CD4-positive, CD25-positive, alpha-beta regulatory T cell (primary cell): ENCODE measurements at regions not wholly inside any gene's neighbourhood (a gene's known extent, or its start where the extent isn't known, plus 50 kb on each side); places are given as distances from the start of the nearest gene placed in this dataset.
A peak's percentile ranks its signal among the peaks of the same experiment; 100 is the strongest.
"Not testable (repeated sequence)": the region's sequence is repeated elsewhere in the genome, so short reads cannot be mapped to it uniquely, and the experiment has no call there.

Source experiments
- ATAC-seq, 2 donors: fragments of 150-1000 bp; cut with Tn5 transposase; one replicate each; pipeline ENCODE4 v1.10.0; 2021; ENCODE audit warnings: low read depth in 2 of 2, moderate number of reproducible peaks in 2 of 2, moderate library complexity in 1 of 2
- DNase-seq, 3 donors: peaks; one replicate each; pipeline versions ENCODE4 v3.0.0 to v3.0.0-alpha.2; 2012 to 2022; ENCODE audit warnings: mixed read lengths in 1 of 3
- H3K27ac ChIP-seq: one replicate; pipeline ENCODE4 v1.7.0; 2013; ENCODE audit warnings: mild to moderate bottlenecking, low read length; ENCODE audit not compliant: insufficient read depth, poor library complexity, severe bottlenecking
- H3K27me3 ChIP-seq: one replicate; pipeline ENCODE4 v1.7.0; 2013; ENCODE audit warnings: low read length; ENCODE audit not compliant: control insufficient read depth, insufficient read depth
- H3K36me3 ChIP-seq: one replicate; pipeline ENCODE4 v1.7.0; 2013; ENCODE audit warnings: mild to moderate bottlenecking, low read length, moderate library complexity; ENCODE audit not compliant: control insufficient read depth, insufficient read depth
- H3K4me1 ChIP-seq: 2 replicates; pipeline ENCODE4 v1.7.0; 2013; ENCODE audit warnings: mild to moderate bottlenecking, low read length; ENCODE audit not compliant: insufficient read depth, control insufficient read depth, poor library complexity, severe bottlenecking
- H3K4me3 ChIP-seq: one replicate; pipeline ENCODE4 v1.7.0; 2013; ENCODE audit warnings: low read depth, mild to moderate bottlenecking, low read length, moderate library complexity
- H3K9me3 ChIP-seq, 2 experiments: 1 replicate in 1 of 2; 2 replicates in 1 of 2; pipeline ENCODE4 v1.7.0; 2013; ENCODE audit warnings: low read length in 2 of 2, mild to moderate bottlenecking in 1 of 2, moderate library complexity in 1 of 2; ENCODE audit not compliant: control insufficient read depth in 2 of 2
- H3K27ac Mint-ChIP-seq, 3 donors: one replicate each; pipeline ENCODE4 v1.8.0; 2020 to 2022; ENCODE audit warnings: mild to moderate bottlenecking in 3 of 3, mixed read lengths in 3 of 3, moderate library complexity in 2 of 3
- H3K27me3 Mint-ChIP-seq: one replicate; pipeline ENCODE4 v1.8.0; 2022; ENCODE audit warnings: mild to moderate bottlenecking, mixed read lengths
- H3K36me3 Mint-ChIP-seq: one replicate; pipeline ENCODE4 v1.8.0; 2020; ENCODE audit warnings: mixed read lengths
- H3K4me1 Mint-ChIP-seq, 4 donors: one replicate each; pipeline ENCODE4 v1.8.0; 2020 to 2022; ENCODE audit warnings: mixed read lengths in 4 of 4, mild to moderate bottlenecking in 1 of 4
- H3K4me3 Mint-ChIP-seq, 4 donors: one replicate each; pipeline ENCODE4 v1.8.0; 2020 to 2022; ENCODE audit warnings: mild to moderate bottlenecking in 4 of 4, mixed read lengths in 4 of 4, moderate library complexity in 3 of 4
- H3K9me3 Mint-ChIP-seq, 7 donors: one replicate each; pipeline ENCODE4 v1.8.0; 2020 to 2022; ENCODE audit warnings: mixed read lengths in 7 of 7, mild to moderate bottlenecking in 3 of 7, moderate library complexity in 2 of 7

GRCh38 chr12:4153343-4153892 lies 120.1 kb upstream of the CCND2 start:
- Mint-ChIP-seq H3K27ac (peak overlapping the region; percentile 90 to 93 (median 91)), H3K9me3 (peaks cover 0 to 4% (median 0%) of the 10 kb centered on the region in 7 donors), H3K4me1 (peaks cover 37 to 68% (median 52%) of the 10 kb centered on the region in 4 donors), H3K4me3 (peak overlapping the region; percentile 39 to 73 (median 60)), H3K36me3 (peaks cover 7% of the 10 kb centered on the region), H3K27me3 (no peaks in the 10 kb centered on the region)
- peak; percentile 54 to 61 for ATAC-seq
- H3K27me3 ChIP-seq, result no peaks in the 10 kb centered on the region
- H3K27ac ChIP-seq, result peak overlapping the region; percentile 82
- H3K9me3 ChIP-seq, result no peaks in the 10 kb centered on the region
- H3K36me3 ChIP-seq, result no peaks in the 10 kb centered on the region
- peaks cover 44% of the 10 kb centered on the region for H3K4me1 ChIP-seq
- peak in 2 of 3 donors; percentile 29 to 97 for DNase-seq
- peak overlapping the region; percentile 37 for H3K4me3 ChIP-seq

- peak overlapping the region; percentile 90 to 93 (median 91) for H3K27ac Mint-ChIP-seq
- Histone ChIP-seq H3K27ac (peak overlapping the region; percentile 82), H3K4me1 (peaks cover 56% of the 10 kb centered on the region), H3K9me3 (no peaks in the 10 kb centered on the region), H3K36me3 (no peaks in the 10 kb centered on the region), H3K4me3 (peak overlapping the region; percentile 17), H3K27me3 (no peaks in the 10 kb centered on the region)
- H3K27me3 Mint-ChIP-seq, result no peaks in the 10 kb centered on the region
- ATAC-seq (peak; percentile 25 to 47), DNase-seq (peak in 2 of 3 donors; percentile 17 to 83)
- H3K4me3 Mint-ChIP-seq, result peak overlapping the region in 3 of 4 donors; percentile 20 to 68 (median 39)
- peaks cover 7% of the 10 kb centered on the region for H3K36me3 Mint-ChIP-seq
- H3K9me3 Mint-ChIP-seq, result peaks cover 0 to 4% (median 0%) of the 10 kb centered on the region in 7 donors
- peaks cover 42 to 78% (median 61%) of the 10 kb centered on the region in 4 donors for H3K4me1 Mint-ChIP-seq
Measured at GRCh38 chr12:4152145-4152795, 121.3 kb upstream of the CCND2 start.

- Histone ChIP-seq H3K4me3 (peak overlapping the region; percentile 17), H3K9me3 (no peaks in the 10 kb centered on the region), H3K27me3 (no peaks in the 10 kb centered on the region), H3K36me3 (no peaks in the 10 kb centered on the region), H3K4me1 (peaks cover 63% of the 10 kb centered on the region), H3K27ac (peak overlapping the region; percentile 82)
- peaks cover 0 to 4% (median 0%) of the 10 kb centered on the region in 7 donors for H3K9me3 Mint-ChIP-seq
- peaks cover 45 to 83% (median 67%) of the 10 kb centered on the region in 4 donors for H3K4me1 Mint-ChIP-seq
- DNase-seq, result no peak
- H3K36me3 Mint-ChIP-seq, result peaks cover 7% of the 10 kb centered on the region
- ATAC-seq, result no peak
- H3K27ac Mint-ChIP-seq, result peak overlapping the region; percentile 90 to 93 (median 91)
- peak overlapping the region in 3 of 4 donors; percentile 1 to 39 (median 13) for H3K4me3 Mint-ChIP-seq
- H3K27me3 Mint-ChIP-seq, result no peaks in the 10 kb centered on the region
Measured at GRCh38 chr12:4151362-4152121, 122.0 kb upstream of the CCND2 start.

- H3K9me3 ChIP-seq, H3K27me3 ChIP-seq, H3K27ac ChIP-seq, H3K36me3 ChIP-seq, ATAC-seq, DNase-seq, H3K4me3 ChIP-seq, H3K36me3 Mint-ChIP-seq, H3K27me3 Mint-ChIP-seq, H3K9me3 Mint-ChIP-seq: not testable (repeated sequence)
- H3K4me1 ChIP-seq, result peaks cover 75% of the 10 kb centered on the region
- H3K4me3 Mint-ChIP-seq, result peak overlapping the region in 1 of 4 donors; percentile 19
- peaks cover 45 to 91% (median 73%) of the 10 kb centered on the region in 4 donors for H3K4me1 Mint-ChIP-seq
- H3K27ac Mint-ChIP-seq, result peak overlapping the region in 1 of 3 donors; percentile 92
Measured at GRCh38 chr12:4150355-4150754, 123.2 kb upstream of the CCND2 start.

GRCh38 chr12:4148418-4149056 lies 125.0 kb upstream of the CCND2 start:
- no peaks in the 10 kb centered on the region for H3K27me3 ChIP-seq
- no peaks in the 10 kb centered on the region for H3K9me3 ChIP-seq
- peaks cover 74% of the 10 kb centered on the region for H3K4me1 ChIP-seq
- H3K4me3 ChIP-seq, result no peak overlapping the region
- H3K36me3 ChIP-seq, result no peaks in the 10 kb centered on the region
- Mint-ChIP-seq H3K9me3 (peaks cover 0 to 4% (median 0%) of the 10 kb centered on the region in 7 donors), H3K4me3 (peak overlapping the region in 2 of 4 donors; percentile 65 to 70), H3K27me3 (no peaks in the 10 kb centered on the region), H3K27ac (peak overlapping the region; percentile 87 to 98 (median 94)), H3K36me3 (peaks cover 3% of the 10 kb centered on the region), H3K4me1 (peaks cover 43 to 95% (median 70%) of the 10 kb centered on the region in 4 donors)
- ATAC-seq (peak; percentile 69 to 73), DNase-seq (peak; percentile 27 to 82 (median 53))
- peak overlapping the region; percentile 63 for H3K27ac ChIP-seq

GRCh38 chr12:4147031-4147481 lies 126.5 kb upstream of the CCND2 start:
- no peak for ATAC-seq
- H3K36me3 Mint-ChIP-seq, result peaks cover 3% of the 10 kb centered on the region
- peak overlapping the region; percentile 58 for H3K4me3 ChIP-seq
- no peaks in the 10 kb centered on the region for H3K9me3 ChIP-seq
- peaks cover 0 to 4% (median 0%) of the 10 kb centered on the region in 7 donors for H3K9me3 Mint-ChIP-seq
- no peaks in the 10 kb centered on the region for H3K27me3 ChIP-seq
- H3K4me1 ChIP-seq, result peaks cover 71% of the 10 kb centered on the region
- no peaks in the 10 kb centered on the region for H3K36me3 ChIP-seq
- H3K27me3 Mint-ChIP-seq, result no peaks in the 10 kb centered on the region
- DNase-seq, result no peak
- peak overlapping the region in 2 of 4 donors; percentile 7 to 68 for H3K4me3 Mint-ChIP-seq
- peaks cover 30 to 89% (median 65%) of the 10 kb centered on the region in 4 donors for H3K4me1 Mint-ChIP-seq
- H3K27ac Mint-ChIP-seq, result peak overlapping the region; percentile 87 to 98 (median 94)
- H3K27ac ChIP-seq, result peak overlapping the region; percentile 63
